HEK293 (cell line): ENCODE measurements at regions not wholly inside any gene's neighbourhood (a gene's known extent, or its start where the extent isn't known, plus 50 kb on each side); places are given as distances from the start of the nearest gene placed in this dataset.

Source experiments
- CTCF ChIA-PET: fragments of 350-600 bp; formaldehyde crosslinking; extraction: SDS; loops from one replicate; lab custom pipeline; 2021; ENCODE audit warnings: antibody characterized with exemption; lab: Yijun Ruan, JAX
- POLR2A ChIA-PET: fragments of 300-600 bp; formaldehyde crosslinking; extraction: SDS; loops from one replicate; lab custom pipeline; 2020; ENCODE audit warnings: antibody characterized with exemption, inconsistent platforms; lab: Yijun Ruan, JAX
- H3K27ac ChIP-seq: fragments of 200-500 bp; sonication (Bioruptor generic); 2 replicates; pipeline ENCODE4 v1.5.1; 2014; ENCODE audit warnings: low read depth, low read length, control low read depth, inconsistent platforms; ENCODE audit errors: extremely low read depth
- H3K36me3 ChIP-seq, 2 experiments: fragments of 200-500 bp in 1 of 2; sonication (Bioruptor generic) in 1 of 2; 1 replicate in 1 of 2; 2 replicates in 1 of 2; pipeline ENCODE4 v1.5.1; 2014 to 2017; ENCODE audit warnings: inconsistent platforms in 2 of 2, low read length in 2 of 2; ENCODE audit not compliant: control insufficient read depth in 2 of 2, insufficient read depth in 1 of 2
- H3K4me1 ChIP-seq: fragments of 200-500 bp; sonication (Bioruptor generic); 2 replicates; pipeline ENCODE4 v1.5.1; 2014; ENCODE audit warnings: mild to moderate bottlenecking, low read length, inconsistent platforms; ENCODE audit not compliant: control insufficient read depth, insufficient read depth
- H3K4me3 ChIP-seq: 2 replicates; pipeline ENCODE4 v1.5.1; 2011; ENCODE audit warnings: low read depth, mild to moderate bottlenecking, control low read depth, low read length, moderate library complexity
- H3K9me3 ChIP-seq: fragments of 200-500 bp; sonication (Bioruptor generic); 2 replicates; pipeline ENCODE4 v1.5.1; 2014; ENCODE audit warnings: low read depth, low read length, inconsistent platforms; ENCODE audit not compliant: control insufficient read depth, insufficient read depth
- GFI1B ChIP-seq: fragments of 450-650 bp; formaldehyde crosslinking; IDR thresholded peaks from 2 replicates; pipeline ENCODE4 v1.5.1; 2016; ENCODE audit warnings: missing biosample characterization, missing genetic modification characterization
- SCRT1 ChIP-seq: fragments of 450-650 bp; formaldehyde crosslinking; IDR thresholded peaks from 2 replicates; pipeline ENCODE4 v1.5.1; 2016; ENCODE audit warnings: missing biosample characterization, missing genetic modification characterization, borderline replicate concordance
- ZBTB7A ChIP-seq: fragments of 450-650 bp; formaldehyde crosslinking; IDR thresholded peaks from 2 replicates; pipeline ENCODE4 v1.5.1; 2016; ENCODE audit warnings: low read depth, missing biosample characterization, missing genetic modification characterization
- ZFP3 ChIP-seq: fragments of 450-650 bp; formaldehyde crosslinking; IDR thresholded peaks from 2 replicates; pipeline ENCODE4 v1.5.1; 2016; ENCODE audit warnings: low read depth, missing biosample characterization, missing genetic modification characterization
- ZFP41 ChIP-seq: fragments of 450-650 bp; formaldehyde crosslinking; IDR thresholded peaks from 2 replicates; pipeline ENCODE4 v1.5.1; 2016; ENCODE audit warnings: missing biosample characterization, missing genetic modification characterization, borderline replicate concordance
- ZNF157 ChIP-seq: fragments of 450-650 bp; formaldehyde crosslinking; IDR thresholded peaks from 2 replicates; pipeline ENCODE4 v1.5.1; 2016; ENCODE audit warnings: missing biosample characterization, missing genetic modification characterization
- ZNF433 ChIP-seq: fragments of 450-650 bp; formaldehyde crosslinking; IDR thresholded peaks from 2 replicates; pipeline ENCODE4 v1.5.1; 2016; ENCODE audit warnings: missing biosample characterization, missing genetic modification characterization, low read depth
- ZNF501 ChIP-seq: fragments of 450-650 bp; formaldehyde crosslinking; IDR thresholded peaks from 2 replicates; pipeline ENCODE4 v1.5.1; 2016; ENCODE audit warnings: missing biosample characterization, missing genetic modification characterization
- ZNF621 ChIP-seq: fragments of 450-650 bp; formaldehyde crosslinking; IDR thresholded peaks from 2 replicates; pipeline ENCODE4 v1.5.1; 2017; ENCODE audit warnings: missing biosample characterization, missing genetic modification characterization
- ZNF776 ChIP-seq: fragments of 450-650 bp; formaldehyde crosslinking; IDR thresholded peaks from 2 replicates; pipeline ENCODE4 v1.5.0; 2017; ENCODE audit warnings: missing biosample characterization, missing genetic modification characterization, borderline replicate concordance
- ZNF791 ChIP-seq: fragments of 450-650 bp; formaldehyde crosslinking; IDR thresholded peaks from 2 replicates; pipeline ENCODE4 v1.5.1; 2016; ENCODE audit warnings: missing biosample characterization, missing genetic modification characterization
- ZSCAN30 ChIP-seq: fragments of 450-650 bp; IDR thresholded peaks from 2 replicates; pipeline ENCODE4 v1.5.1; 2018; ENCODE audit warnings: missing biosample characterization, mild to moderate bottlenecking, missing genetic modification characterization, moderate library complexity
- TF ChIP-seq, protein P1 (sequence below): fragments of 450-650 bp; formaldehyde crosslinking; IDR thresholded peaks from 2 replicates; pipeline ENCODE4 v1.5.1; 2016; ENCODE audit warnings: missing biosample characterization, missing genetic modification characterization
- TF ChIP-seq, protein P2 (sequence below): fragments of 450-650 bp; formaldehyde crosslinking; IDR thresholded peaks from 2 replicates; pipeline ENCODE4 v1.5.1; 2016; ENCODE audit warnings: missing biosample characterization, missing genetic modification characterization
- TF ChIP-seq, protein P3 (sequence below): fragments of 450-650 bp; formaldehyde crosslinking; IDR thresholded peaks from 2 replicates; pipeline ENCODE4; 2016; ENCODE audit warnings: missing biosample characterization, missing genetic modification characterization
- TF ChIP-seq, protein P4 (sequence below): fragments of 450-650 bp; formaldehyde crosslinking; IDR thresholded peaks from 2 replicates; pipeline ENCODE4 v1.5.1; 2016; ENCODE audit warnings: missing biosample characterization, missing genetic modification characterization

DNA sequence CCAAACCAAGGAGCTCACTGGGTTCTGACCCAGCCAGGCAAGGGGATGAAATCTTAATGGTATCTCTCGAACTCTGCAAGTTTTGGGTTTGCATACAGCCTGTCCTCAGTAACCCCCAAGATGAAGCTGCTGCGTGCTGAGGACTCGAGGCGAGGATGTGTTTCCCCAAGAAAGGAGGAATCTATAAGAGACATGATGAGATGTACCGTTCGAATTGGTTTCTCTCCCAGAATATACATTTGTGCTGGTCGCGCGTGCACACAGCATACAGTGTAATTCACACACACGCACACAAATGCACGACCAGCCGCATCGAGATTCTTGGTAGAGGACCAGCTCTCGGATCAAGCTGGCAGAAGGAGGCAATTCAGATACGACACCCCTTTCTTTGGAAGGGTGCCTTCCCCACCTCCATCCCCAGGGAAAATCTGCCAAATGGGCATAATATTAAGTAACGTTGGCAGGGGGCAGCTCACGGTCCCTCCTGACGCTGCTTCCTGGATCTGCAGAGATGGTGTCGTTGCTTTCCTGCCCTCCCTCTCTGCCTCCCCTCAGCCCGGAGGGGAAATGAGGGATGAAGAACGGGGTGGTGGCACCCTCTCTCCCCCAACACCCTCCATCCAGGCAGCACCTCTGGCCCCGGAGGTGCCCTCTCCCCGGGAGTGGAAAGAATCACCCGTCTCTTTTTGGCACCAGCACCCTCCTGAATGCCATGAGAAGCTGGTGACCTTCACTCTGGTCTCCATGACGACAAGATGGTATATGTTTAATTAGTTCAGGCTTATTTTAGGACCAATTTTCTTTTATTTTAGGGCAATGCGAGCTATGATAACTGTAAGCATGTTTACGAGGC is 310.2 kb downstream of the ZNF536 start (continued):
- TF ChIP-seq ZNF776 (tag by site-specific recombination) (no peak), ZNF501 (no peak), SCRT1 (no peak), ZFP3 (tag by site-specific recombination) (no peak), ZNF621 (tag by site-specific recombination) (no peak)
- TF ChIP-seq, protein P1, sequence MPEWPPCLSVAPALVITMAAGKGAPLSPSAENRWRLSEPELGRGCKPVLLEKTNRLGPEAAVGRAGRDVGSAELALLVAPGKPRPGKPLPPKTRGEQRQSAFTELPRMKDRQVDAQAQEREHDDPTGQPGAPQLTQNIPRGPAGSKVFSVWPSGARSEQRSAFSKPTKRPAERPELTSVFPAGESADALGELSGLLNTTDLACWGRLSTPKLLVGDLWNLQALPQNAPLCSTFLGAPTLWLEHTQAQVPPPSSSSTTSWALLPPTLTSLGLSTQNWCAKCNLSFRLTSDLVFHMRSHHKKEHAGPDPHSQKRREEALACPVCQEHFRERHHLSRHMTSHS (tag by site-specific recombination) = no peak
- TF ChIP-seq, protein P2, sequence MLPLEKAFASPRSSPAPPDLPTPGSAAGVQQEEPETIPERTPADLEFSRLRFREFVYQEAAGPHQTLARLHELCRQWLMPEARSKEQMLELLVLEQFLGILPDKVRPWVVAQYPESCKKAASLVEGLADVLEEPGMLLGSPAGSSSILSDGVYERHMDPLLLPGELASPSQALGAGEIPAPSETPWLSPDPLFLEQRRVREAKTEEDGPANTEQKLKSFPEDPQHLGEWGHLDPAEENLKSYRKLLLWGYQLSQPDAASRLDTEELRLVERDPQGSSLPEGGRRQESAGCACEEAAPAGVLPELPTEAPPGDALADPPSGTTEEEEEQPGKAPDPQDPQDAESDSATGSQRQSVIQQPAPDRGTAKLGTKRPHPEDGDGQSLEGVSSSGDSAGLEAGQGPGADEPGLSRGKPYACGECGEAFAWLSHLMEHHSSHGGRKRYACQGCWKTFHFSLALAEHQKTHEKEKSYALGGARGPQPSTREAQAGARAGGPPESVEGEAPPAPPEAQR (tag by site-specific recombination) = no peak
- TF ChIP-seq, protein P3, sequence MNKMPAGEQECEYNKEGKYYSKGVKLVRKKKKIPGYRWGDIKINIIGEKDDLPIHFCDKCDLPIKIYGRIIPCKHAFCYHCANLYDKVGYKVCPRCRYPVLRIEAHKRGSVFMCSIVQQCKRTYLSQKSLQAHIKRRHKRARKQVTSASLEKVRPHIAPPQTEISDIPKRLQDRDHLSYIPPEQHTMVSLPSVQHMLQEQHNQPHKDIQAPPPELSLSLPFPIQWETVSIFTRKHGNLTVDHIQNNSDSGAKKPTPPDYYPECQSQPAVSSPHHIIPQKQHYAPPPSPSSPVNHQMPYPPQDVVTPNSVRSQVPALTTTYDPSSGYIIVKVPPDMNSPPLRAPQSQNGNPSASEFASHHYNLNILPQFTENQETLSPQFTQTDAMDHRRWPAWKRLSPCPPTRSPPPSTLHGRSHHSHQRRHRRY (tag by site-specific recombination) = no peak

DNA sequence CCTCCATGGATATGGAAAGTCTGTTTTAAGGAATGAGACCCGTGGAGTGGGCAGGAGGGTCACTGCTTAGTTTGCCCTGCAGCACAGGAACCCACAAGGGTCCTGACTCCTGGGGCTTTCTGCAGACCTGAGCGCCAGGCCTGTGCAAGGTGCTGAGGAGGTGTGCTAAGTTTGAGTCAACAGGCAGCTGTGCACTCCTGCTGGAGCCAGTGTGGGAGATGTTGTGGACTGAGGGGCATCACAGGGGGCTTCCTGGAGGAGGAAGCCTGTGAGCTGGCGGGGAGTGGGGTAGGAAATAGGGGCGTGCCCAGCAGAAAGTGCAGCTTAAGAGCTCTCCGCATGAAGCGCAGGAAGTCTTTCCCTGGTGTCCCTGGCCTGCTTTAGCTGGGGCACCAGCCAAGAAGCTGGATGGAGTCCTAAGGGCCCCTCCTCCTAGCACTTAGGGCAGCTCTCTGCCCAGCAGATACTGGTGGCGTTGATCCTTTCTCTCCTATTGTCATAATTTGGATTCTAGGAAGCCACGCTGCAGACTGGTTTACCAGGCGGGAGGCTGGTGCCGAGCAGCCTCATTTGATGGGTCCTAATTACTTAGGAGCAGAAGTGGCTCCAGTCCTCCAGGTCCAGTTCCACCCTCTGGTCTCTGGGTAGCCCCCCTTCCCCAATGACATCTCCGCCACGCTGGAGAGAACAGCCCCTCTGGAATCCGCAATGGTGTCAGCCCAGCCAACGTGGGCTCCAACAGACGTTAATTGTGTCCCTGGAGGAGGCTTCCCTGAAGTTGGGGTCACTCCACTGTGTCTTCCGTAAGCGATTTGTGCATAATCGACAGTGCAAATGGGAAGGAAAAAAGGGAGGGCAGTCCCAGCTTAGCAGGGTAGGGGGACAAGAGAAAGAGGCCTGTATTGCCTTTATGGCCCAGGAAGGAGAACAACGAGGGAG is 309.2 kb downstream of the ZNF536 start:
- ChIA-PET CTCF (interaction anchor here (0.6 to 10.7 kb wide), 18 partner anchors 9 to 1919 kb away, joined by 3 to 225 read pairs (median 8); no protein-coding TSS in a partner anchor), POLR2A (no interaction called here)
- peaks cover 3% of the 10 kb centered on the region; the same call in 1 of the 2 replicates for H3K4me1 ChIP-seq
- no peak overlapping the region for H3K4me3 ChIP-seq
- H3K36me3 ChIP-seq = no peaks in the 10 kb centered on the region; a peak in 1 of 3 replicates
- no peak overlapping the region for H3K27ac ChIP-seq
- TF ChIP-seq ZNF157 (tag by site-specific recombination) (no peak), ZNF791 (tag by site-specific recombination) (no peak), ZNF433 (tag by site-specific recombination) (no peak), ZSCAN30 (tag by site-specific recombination) (no peak), ZFP41 (tag by site-specific recombination) (no peak), GFI1B (tag by site-specific recombination) (no peak), ZBTB7A (tag by site-specific recombination) (no peak)
- TF ChIP-seq, protein P4, sequence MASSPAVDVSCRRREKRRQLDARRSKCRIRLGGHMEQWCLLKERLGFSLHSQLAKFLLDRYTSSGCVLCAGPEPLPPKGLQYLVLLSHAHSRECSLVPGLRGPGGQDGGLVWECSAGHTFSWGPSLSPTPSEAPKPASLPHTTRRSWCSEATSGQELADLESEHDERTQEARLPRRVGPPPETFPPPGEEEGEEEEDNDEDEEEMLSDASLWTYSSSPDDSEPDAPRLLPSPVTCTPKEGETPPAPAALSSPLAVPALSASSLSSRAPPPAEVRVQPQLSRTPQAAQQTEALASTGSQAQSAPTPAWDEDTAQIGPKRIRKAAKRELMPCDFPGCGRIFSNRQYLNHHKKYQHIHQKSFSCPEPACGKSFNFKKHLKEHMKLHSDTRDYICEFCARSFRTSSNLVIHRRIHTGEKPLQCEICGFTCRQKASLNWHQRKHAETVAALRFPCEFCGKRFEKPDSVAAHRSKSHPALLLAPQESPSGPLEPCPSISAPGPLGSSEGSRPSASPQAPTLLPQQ (tag by site-specific recombination) = no peak
- TF ChIP-seq, all 188 proteins: peak for 0
- no peaks in the 10 kb centered on the region for H3K9me3 ChIP-seq
